NCI-H146 treated with DMSO at 0.1 percent for 48 hours (cell line): ENCODE measurements at regions not wholly inside any gene's neighbourhood (a gene's known extent, or its start where the extent isn't known, plus 50 kb on each side); places are given as distances from the start of the nearest gene placed in this dataset.
"Not testable (repeated sequence)": the region's sequence is repeated elsewhere in the genome, so short reads cannot be mapped to it uniquely, and the experiment has no call there.

Source experiments
- DNase-seq: peaks from one replicate; lab custom pipeline; 2025; ENCODE audit not compliant: unreplicated experiment; lab: John Stamatoyannopoulos, UW

- no peak for DNase-seq
Measured at GRCh38 chr7:36064676-36065075, 88.4 kb upstream of the EEPD1 start.

DNA sequence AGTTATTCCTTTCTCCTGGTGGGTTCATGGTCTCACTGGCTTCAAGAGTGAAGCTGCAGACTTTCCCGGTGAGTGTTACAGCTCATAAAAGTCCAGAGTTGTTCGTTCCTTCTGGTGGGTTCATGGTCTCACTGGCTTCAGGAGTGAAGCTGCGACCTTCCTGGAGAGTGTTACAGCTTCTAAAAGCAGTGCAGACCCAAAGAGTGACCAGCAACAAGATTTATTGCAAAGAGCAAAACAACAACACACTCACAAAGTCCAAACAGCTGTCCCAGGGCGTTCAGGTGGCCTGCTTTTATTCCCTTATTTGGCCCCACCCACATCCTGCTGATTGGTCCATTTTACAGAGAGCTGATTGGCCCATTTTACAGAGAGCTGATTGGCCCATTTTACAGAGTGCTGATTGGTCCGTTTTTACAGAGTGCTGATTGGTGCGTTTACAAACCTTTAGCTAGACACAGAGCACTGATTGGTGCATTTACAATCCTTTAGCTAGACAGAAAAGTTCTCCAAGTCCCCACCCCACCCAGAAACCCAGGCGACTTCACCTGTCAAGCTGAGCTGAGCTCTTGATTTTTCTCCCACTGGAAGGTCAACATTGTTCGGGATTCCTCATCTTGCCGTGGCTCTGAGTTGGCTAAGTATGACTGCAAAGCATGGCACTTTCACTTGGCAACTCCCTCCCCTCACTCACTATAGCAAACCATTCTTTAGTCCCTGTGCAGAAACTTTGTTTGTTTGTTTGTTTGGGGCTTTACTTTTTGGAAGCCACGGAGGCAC lies 87.3 kb upstream of the EEPD1 start:
- DNase-seq = not testable (repeated sequence)

DNA sequence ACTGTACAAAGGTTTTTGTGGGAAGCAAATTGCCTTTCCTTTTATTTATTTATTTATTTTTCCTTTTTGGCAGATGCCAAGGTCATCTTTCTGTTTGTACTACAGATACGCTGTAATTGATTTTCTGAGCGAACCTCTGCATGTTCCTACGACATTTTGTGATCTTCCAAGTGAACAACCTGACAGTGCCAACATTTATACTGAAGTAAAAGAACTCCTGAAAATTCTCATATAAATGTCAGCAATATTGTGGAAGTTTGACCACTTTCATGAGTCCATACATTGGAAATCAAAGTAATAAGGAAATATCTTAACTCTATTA lies 86.8 kb upstream of the EEPD1 start:
- DNase-seq = no peak

DNA sequence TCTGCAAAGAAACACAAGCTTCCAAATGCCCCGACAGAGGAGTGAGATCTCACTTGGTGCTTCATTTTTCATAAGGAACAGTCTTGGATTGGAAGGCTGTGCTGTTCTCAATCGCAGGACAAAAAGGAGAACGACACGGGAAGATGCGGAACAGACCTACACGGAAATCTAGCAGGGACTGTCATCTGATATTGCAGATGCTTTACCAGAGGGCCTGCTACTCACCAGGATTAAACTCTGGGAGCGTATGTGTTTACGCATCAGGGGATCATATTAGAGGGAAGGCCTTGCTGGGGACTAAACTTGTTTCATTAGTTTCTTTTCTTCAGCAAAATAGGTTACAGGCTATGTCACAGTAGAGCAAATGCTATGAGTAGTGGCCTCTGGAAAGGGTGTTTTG lies 82.8 kb upstream of the EEPD1 start:
- DNase-seq = no peak

DNA sequence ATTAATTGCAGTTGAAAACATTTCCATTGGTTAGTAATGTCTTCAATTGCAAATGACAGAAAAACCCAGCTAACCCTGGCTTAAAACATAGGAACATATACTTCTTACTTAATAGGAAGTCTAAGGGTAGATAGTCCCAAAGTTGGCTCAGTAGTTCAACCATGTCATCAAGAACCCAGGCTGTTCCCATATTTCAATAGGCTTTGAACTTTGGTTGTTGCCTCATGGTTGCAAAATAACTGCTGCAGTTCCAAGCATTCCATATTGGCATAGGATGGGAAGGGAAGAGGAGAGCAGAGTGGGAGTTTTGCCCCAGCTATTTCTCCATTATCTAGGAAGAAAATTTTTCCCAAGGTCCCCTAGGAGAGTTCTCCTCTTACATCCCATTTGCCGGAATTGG lies 81.4 kb upstream of the EEPD1 start:
- no peak for DNase-seq

- no peak for DNase-seq
Measured at GRCh38 chr7:36072620-36073019, 80.4 kb upstream of the EEPD1 start.

GRCh38 chr7:36075561-36075960 lies 77.5 kb upstream of the EEPD1 start:
- peak; percentile 78 for DNase-seq

DNA sequence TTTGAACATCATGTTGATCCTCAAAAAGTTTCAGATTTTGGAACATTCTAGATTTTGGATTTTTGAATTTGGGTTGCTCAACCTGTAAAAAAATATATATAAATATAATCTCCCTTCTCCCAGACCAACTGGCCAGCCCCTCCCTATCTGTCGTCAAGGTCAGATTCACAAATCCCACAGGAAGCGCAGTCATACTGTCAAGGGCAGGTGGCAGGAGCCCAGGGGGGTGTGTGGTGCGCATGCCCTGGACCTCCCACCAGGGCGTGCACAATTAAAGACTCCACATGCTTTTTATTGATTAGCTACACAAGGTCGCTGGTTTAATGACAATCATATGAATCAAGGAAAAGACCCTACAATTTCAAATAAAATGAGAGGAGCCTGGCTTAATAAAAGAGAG lies 77.0 kb upstream of the EEPD1 start:
- DNase-seq = peak; percentile 89

DNA sequence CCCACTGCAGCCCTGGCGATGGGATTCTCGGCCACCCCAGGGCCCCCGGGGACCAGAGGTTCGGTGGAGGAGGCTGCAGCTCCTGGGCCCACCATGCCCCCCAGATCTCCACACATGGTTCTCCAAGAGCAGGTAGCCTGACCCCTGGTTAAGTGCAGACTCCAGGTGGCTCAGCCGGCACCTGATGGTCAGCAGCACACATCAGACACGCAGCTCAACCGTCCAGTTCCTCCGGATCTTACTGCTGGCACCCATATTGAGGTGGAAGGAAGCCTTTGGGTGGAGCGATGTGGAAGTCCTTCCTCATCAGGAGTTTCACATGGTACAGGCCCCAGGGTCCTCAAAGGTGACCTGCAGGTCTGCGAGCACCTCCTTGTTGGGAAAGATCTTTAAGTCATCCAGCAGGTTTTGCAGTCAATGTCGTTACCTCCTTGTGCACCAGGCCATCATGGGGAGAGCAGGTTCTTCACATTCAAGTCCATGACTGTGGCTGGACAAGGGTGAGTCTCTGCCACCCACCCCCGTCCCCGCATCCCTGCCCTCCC lies 74.2 kb upstream of the EEPD1 start:
- DNase-seq = no peak

DNA sequence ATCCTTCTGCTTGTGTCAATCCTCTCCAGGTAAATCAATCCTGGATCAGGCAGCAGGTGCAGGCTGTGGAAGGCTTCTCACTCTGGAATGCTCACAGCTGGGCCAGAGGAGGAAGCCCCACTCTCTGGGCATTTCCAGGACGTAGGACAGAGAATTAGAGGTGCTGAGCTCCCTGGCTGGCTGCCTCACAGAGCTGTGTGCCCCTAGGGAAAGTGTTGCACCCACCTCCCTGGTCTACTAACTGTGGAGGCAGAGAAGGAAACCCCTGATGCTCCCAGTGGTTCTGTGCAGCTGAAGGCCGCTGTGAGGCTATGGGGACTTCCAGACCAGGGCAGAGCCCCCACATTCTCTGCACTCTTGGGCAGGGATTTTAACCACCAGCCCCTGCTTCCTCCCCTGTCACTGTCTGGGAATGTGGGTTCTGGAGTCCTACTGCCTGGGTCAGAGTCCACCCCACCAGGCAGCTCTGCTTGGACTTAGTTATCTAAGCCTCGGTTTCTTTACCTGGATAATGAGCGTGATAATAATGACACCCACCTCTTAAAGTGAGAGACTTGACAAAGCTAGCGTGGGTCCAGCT lies 73.5 kb upstream of the EEPD1 start:
- no peak for DNase-seq

- DNase-seq = no peak
Measured at GRCh38 chr7:36080843-36081242, 72.2 kb upstream of the EEPD1 start.

GRCh38 chr7:36082216-36082615 lies 70.8 kb upstream of the EEPD1 start:
- DNase-seq = no peak

DNA sequence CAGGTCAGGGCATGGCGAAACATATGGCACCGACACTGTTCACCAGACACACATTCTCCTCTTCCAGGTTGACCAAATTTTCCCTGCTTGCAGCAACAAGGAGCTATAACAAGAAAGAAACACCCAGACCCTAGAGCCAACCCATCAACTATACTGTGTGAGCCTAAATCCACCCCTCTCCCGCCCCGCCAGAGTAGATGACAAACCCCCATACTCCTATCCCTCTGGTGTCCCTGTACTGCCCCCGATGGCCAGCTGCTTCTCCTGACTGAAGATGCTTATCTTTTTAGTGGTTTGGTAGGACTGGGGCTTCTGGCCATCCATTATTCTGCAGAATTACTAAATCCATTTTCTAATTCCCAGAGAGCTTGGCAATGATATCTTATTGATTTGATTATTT lies 70.1 kb upstream of the EEPD1 start:
- DNase-seq = no peak

DNA sequence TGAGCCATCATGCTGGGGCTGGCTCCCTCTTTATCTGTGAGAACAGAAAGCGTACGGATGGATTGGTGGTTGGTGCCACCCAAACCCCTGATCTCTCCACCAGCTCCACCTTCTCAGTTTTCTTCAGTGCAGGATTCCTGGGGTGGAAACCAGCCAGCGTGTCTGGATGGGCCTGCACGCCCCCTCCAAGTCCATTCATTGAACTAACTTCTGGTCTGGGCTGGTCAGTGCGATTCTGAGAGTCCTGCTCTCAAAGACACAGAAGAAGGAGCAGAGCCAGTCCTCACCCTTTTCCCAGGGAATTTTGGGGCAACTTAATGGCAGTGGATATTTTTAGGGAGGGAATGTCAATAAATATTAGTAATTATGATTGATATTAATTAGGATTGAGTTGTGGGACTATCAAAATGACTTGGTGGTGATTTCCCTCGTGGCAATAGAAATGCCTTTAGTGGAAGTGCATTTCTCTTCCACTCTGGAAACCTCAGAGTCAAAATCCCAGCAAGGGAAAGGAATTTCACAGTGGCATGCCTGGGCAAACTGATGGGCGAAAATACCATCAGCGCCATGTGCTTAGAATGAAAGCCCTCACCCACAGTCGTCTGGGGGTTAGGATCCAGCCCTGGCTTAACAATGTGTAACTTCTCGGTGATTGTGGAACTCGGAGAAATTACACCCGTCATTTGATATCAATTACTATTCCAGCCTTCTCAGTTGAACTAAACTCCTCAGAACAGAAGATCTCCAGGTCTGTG lies 69.3 kb upstream of the EEPD1 start:
- DNase-seq = no peak

DNA sequence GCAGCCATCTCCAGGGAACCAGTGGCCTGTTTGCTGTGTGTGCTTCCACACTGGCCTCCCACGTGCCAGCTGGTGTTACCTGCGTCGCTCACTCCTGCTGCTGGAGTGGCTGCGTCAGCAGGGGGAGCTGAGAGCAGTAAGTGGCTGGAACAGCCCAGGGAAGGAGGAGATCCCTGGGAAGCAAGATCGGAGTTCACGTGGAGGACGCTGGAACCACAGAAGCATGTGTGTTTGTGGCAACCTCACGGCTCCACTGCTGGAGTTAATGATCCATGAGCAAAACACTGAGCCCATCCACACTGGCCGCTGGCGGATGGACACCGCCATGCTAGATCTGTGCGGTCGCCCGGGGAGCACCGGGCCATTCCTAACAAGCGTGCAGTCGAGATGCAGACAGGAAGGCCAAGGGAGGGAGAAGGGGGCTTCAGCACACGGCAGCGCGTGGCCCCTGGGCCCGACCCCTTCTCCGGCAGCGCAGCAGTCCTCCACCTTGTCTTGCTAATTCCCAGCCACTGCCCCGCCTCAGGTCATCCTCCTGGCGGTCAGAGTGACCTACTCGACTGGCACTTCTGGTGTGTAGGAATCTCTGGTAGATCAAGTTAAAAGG lies 68.5 kb upstream of the EEPD1 start:
- peak; percentile 43 for DNase-seq

GRCh38 chr7:36085096-36085495 lies 68.0 kb upstream of the EEPD1 start:
- DNase-seq = no peak

- DNase-seq = no peak
Measured at GRCh38 chr7:36086571-36086970, 66.5 kb upstream of the EEPD1 start.

GRCh38 chr7:36088553-36088952 lies 64.5 kb upstream of the EEPD1 start:
- no peak for DNase-seq

- no peak for DNase-seq
Measured at GRCh38 chr7:36088966-36089365, 64.1 kb upstream of the EEPD1 start.

- DNase-seq = no peak
Measured at GRCh38 chr7:36090976-36091873, 61.8 kb upstream of the EEPD1 start.

- DNase-seq = no peak
Measured at GRCh38 chr7:36091874-36092176, 61.2 kb upstream of the EEPD1 start.
